ENCODE measurements at regions not wholly inside any gene's neighbourhood (a gene's known extent, or its start where the extent isn't known, plus 50 kb on each side); places are given as distances from the start of the nearest gene placed in this dataset.

- DNase-seq (ENCODE audit: low spot score) = no peak
Observed at GRCh38 chr1:209029737-209030136, 553.8 kb upstream of the CAMK1G start.

- no peak for DNase-seq (ENCODE audit: low spot score)
Observed at GRCh38 chr1:209030454-209031167, 552.9 kb upstream of the CAMK1G start.

GRCh38 chr1:209037064-209037463 is 546.5 kb upstream of the CAMK1G start:
- no peak for DNase-seq (ENCODE audit: low spot score)

- DNase-seq (ENCODE audit: low spot score) = no peak
Observed at GRCh38 chr1:209038316-209038715, 545.2 kb upstream of the CAMK1G start.

- DNase-seq (ENCODE audit: low spot score) = no peak
Observed at GRCh38 chr1:209038735-209039134, 544.8 kb upstream of the CAMK1G start.

GRCh38 chr1:209040351-209040750 is 543.2 kb upstream of the CAMK1G start:
- DNase-seq (ENCODE audit: low spot score) = no peak

- DNase-seq (ENCODE audit: low spot score) = no peak
Observed at GRCh38 chr1:209041927-209042326, 541.6 kb upstream of the CAMK1G start.

- DNase-seq (ENCODE audit: low spot score) = no peak
Observed at GRCh38 chr1:209042413-209042812, 541.1 kb upstream of the CAMK1G start.

- DNase-seq (ENCODE audit: low spot score) = no peak
Observed at GRCh38 chr1:209045331-209046057, 538.0 kb upstream of the CAMK1G start.

GRCh38 chr1:209046058-209046417 is 537.5 kb upstream of the CAMK1G start:
- DNase-seq (ENCODE audit: low spot score) = no peak

- no peak for DNase-seq (ENCODE audit: low spot score)
Observed at GRCh38 chr1:209046935-209047334, 536.6 kb upstream of the CAMK1G start.

GRCh38 chr1:209048941-209049669 is 534.4 kb upstream of the CAMK1G start:
- no peak for DNase-seq (ENCODE audit: low spot score)

GRCh38 chr1:209051570-209051969 is 531.9 kb upstream of the CAMK1G start:
- no peak for DNase-seq (ENCODE audit: low spot score)

- DNase-seq (ENCODE audit: low spot score) = no peak
Observed at GRCh38 chr1:209053587-209053986, 529.9 kb upstream of the CAMK1G start.

- DNase-seq (ENCODE audit: low spot score) = no peak
Observed at GRCh38 chr1:209057083-209057482, 526.4 kb upstream of the CAMK1G start.

- no peak for DNase-seq (ENCODE audit: low spot score)
Observed at GRCh38 chr1:209057901-209058300, 525.6 kb upstream of the CAMK1G start.

GRCh38 chr1:209059376-209059775 is 524.1 kb upstream of the CAMK1G start:
- DNase-seq (ENCODE audit: low spot score) = no peak

- DNase-seq (ENCODE audit: low spot score) = no peak
Observed at GRCh38 chr1:209059981-209060380, 523.5 kb upstream of the CAMK1G start.

GRCh38 chr1:209062081-209062620 is 521.4 kb upstream of the CAMK1G start:
- DNase-seq (ENCODE audit: low spot score) = no peak

- no peak for DNase-seq (ENCODE audit: low spot score)
Observed at GRCh38 chr1:209062863-209063262, 520.7 kb upstream of the CAMK1G start.

GRCh38 chr1:209063767-209064659 is 519.5 kb upstream of the CAMK1G start:
- DNase-seq (ENCODE audit: low spot score) = no peak
